Stimulated activated CD4-positive, alpha-beta T cell treated with anti-CD3 and anti-CD28 coated beads, Interleukin-12 subunit alpha, Interleukin-12 subunit beta, amount 100 ng/mL, for 48 hours (primary cell): ENCODE measurements at regions not wholly inside any gene's neighbourhood (a gene's known extent, or its start where the extent isn't known, plus 50 kb on each side); places are given as distances from the start of the nearest gene placed in this dataset.

ENCODE experiments used
- DNase-seq, 3 donors: peaks; one replicate each; pipeline ENCODE4 v3.0.0-alpha.2; 2020; ENCODE audit warnings: low read depth in 2 of 3, low spot score in 1 of 3

DNA sequence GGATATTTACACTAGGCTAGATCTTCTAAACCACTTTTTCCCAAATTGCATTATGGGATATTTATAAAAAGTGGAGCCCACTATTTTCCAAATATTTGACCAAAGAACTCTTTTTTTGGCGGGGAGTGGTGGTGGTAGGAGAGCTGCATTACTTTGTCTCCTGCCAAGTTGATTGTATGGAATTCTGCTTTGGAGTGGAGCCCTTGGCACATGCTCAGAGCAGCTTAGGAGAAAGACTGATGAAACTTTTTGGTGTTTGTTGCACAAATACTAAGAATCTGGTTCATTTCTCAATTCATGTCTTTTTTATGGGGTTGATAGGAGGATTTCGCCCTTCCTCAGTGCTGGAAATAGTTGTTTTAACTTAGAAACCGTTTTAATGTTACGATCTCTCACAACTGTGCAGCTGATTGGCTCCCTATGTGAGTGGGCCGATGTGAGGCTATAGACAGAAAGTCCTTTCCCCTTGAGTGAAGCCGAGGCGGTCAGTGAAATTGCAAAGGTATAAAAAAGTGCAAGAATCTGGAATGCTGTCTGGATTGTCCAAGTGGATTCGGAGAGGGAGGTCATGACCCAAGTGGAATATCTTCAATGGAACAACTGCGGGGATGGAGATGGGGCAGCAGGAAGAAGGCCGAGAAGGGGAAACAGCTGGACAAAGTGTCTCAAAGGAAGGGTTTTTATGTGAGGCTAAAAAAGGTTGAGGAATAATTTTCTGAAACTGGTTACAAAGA is 415.9 kb downstream of the FGF9 start:
- no peak for DNase-seq

DNA sequence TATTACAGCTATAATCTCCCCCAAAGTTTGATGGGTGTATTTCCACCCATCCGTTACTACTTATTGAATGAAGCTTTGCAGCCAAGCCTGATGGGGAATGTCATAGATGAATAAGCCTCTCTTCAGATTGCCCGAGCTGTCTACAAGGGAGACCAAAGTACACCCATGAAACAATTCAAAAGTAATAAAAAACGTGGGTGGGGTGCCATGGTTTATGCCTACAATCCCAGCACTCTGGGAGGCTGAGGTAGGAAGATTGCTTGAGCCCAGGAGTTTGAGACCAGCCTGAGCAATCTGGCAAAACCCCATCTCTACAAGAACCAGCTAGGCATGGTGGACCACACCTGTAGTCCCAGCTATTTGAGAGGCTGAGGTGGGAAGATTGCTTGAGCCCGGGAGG is 419.2 kb downstream of the FGF9 start:
- DNase-seq = no peak

DNA sequence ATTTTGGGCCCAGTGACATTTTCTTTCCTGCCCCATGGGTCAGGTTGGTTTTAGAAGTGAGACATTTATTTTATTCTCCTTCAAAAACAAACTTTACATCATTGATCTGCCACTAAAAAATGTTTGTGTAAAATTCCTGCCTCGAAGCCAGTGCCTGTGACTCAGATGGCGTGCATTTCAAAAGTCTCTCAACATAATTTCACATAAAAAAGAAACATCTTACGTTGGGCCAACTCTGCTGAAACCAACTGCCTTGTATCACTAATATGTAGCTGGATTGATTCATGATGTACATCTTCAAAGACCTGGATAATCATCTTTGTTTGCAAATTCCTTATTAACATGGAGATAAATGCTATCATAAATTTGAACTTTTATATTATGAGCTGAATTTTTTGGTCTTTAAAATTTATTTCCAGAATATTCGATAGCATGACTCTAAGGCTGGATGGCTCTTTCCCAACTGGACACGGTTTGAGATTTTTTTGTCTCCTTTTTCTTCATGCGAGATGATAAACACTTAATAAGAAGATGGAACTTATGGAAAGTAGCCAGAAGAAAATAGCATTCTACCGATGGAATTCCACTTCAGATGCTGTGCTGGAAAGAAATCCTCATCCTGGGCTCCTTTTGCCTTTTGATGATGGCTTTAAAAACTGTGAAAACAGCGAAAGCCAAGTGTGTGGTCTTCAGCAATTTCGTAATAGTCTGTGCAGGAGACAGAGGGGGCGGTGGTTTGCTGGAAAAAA is 420.5 kb downstream of the FGF9 start:
- DNase-seq = no peak

DNA sequence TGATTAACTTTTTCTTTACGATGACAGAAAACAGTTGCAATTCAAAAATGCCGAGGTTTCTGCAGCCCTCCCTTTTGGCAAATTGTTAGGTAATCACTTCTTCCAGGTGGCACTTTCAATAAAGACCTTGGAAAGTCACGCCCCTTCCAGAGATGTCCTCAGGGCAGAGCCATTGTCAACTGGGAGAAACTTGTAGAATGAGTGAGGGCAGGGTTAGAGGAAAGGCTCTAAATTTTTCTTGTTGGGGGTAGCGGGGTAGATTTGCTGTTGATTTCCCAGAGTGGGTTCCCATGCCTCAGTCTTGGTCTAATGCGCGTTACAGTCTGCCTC is 421.1 kb downstream of the FGF9 start:
- DNase-seq = no peak

- no peak for DNase-seq
Observed at GRCh38 chr13:22092791-22093560, 422.1 kb downstream of the FGF9 start.

DNA sequence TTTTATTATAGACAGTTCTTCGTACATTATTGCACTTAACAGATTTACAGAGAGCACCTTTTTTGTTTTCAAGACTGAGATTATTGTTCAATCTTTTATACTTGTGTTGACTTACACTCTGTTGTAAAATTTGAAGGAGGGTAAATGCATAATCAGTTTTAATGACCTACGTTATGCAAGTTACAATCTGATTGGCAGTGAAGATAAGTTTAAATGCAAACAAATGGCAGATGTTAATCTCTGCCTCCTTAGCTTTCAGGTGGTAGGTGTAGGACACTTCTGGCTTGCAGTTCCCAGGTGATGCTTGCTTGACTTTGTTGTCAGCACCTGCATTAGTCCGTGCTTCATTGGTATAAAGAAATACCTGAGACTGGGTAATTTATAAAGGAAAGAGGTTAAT is 424.9 kb downstream of the FGF9 start:
- DNase-seq = no peak

GRCh38 chr13:22099585-22099984 is 428.7 kb downstream of the FGF9 start:
- no peak for DNase-seq

- no peak for DNase-seq
Observed at GRCh38 chr13:22102271-22102670, 431.4 kb downstream of the FGF9 start.

DNA sequence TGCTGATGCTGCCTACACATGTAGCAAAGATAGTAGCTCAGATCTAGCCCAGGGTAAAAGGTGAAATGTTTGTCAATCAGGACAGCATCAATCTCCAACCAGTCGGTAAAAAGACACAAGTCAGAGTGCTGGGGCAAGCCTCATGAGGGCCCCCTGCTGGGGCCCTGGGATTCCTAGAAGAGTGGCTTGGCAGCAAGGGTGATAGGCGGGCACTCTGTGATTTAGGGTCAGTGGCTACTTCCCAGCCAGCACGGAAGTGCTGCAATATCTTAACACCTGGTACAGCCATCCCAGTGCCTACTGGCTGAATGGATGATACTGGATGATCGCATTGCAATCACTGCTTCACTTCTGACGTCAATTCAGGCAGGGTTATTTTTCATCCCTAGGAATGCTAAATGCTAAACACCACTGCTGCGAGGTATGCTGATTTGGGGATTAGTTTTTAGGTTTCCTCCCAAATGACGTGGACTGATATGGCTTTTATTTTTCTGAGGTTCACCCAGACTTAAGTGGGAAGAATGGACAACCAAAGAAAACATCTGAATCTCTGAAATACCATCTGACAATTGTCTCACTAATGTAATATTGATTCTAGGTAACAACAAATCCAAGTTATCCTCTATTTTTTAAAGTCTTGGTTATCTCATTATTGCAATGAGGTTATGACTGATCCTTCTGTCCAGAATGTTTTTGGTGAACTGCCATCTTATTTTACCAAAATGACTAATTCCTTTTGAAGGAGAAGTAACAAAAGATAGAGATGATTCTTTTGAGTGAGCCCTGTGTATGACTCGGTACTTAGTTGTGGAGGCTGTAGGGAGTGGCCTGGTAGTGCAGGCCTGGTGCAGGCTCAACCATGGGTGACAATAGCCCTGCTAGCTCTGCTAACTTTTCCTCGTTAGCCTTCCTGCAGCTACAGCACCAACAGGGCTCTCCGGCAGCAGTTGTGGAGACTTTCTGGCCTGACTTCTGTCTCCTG is 432.5 kb downstream of the FGF9 start:
- no peak for DNase-seq

DNA sequence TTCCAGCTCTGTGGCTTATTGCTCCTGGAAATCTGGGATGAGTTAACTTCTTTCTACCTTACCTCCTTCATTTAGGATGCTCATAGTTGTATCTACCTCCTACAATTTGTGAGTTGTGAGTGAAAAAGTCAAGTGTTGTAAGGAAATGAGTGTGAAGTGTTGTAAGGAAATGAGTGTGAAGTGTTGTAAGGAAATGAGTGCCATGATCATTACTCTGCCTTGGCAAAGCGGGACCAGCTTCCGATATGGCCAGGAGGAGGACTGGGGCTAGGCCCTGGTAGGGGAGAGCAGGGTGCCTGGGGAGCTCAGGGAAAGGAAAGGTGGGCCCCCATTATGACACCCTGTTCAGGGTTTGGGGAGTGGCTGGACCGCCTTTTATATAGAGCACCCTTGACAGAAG is 435.2 kb downstream of the FGF9 start:
- DNase-seq = no peak

DNA sequence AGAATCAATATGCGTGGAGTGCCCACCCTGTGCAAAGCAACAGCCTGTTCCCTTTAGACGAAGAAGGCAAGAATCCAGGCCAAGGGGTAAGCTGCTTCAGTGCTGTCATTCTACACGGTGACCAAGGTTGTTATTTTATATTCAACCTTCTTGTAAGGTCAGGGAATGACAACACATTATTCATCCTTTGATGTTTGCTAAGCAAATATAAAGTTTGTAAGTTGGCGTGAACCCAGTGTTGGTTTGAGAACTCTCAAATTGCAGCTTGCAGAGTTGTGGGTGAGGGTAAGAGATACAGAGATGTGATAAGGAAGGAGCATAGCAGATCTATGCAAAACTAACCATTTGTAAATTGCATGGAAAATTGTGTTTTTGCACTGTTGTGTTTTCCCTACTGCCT is 436.7 kb downstream of the FGF9 start:
- no peak for DNase-seq

- DNase-seq = no peak
Observed at GRCh38 chr13:22108283-22108942, 437.5 kb downstream of the FGF9 start.

- DNase-seq = no peak
Observed at GRCh38 chr13:22108979-22109378, 438.1 kb downstream of the FGF9 start.

DNA sequence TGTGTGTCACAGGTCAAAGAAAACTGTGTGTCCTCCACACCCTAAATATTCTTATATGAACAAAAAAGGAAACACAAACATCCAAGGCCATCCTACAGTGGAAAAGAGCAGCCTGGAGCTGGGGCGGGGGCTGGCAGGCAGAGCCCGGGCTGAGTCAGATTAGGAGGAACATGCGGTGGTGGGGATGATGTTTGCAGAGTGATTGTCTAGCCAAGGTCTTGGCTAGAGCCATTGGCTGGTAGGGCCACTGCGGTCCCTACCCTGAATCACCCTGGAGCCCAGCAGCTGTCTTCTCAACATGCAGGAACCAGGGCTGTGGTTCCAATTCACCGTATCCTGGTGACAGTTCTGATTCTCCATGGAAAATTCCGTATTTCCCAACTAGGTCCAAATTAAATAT is 439.5 kb downstream of the FGF9 start:
- no peak for DNase-seq

DNA sequence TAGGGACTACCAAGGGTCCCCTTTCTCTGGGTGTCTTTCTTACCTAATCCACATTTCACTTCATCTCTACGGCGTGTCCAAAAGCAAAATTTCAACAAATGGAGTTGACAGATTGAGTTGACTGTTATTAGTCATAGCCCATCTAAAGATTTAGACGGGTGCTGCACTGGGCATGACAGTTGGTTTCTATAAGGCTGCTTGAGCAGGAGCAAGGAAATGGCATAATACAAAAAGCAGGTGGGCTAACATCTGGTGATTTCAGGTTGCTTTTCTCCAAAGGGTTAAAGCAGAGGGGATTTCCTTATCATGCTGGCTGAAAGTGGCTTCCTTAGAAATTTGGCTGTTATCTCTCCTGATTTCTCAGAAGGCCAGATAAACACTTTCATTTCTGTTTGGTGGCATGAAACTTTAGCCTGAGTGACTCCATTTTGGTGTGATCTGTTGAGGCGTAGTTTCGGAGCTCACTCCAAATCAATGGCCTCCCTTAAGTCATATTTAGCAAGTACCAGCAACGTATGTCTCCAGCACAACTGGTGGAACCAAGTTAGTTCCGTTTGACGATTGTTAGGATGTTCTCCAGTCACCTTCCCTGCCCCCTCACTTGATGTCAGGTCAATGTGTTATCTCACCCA is 440.4 kb downstream of the FGF9 start:
- DNase-seq = no peak

DNA sequence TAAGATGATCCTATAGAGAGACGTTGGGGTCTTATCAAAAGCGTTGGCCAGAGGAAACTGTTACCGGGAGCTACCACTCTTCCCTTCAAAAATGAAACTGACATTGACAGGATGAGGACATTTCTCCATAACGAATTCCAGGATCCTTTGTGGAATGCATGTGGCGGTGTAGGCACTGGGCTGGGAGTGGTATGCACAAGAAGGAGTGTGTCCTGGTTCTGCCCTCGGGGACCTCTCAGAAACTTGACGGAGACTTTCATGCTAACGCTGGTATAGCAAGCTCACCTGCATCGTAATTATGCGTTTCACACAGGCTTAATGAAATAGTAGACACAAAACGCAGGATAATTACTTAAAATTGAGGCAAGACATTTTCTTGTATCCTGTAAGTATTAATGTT is 441.1 kb downstream of the FGF9 start:
- DNase-seq = no peak

DNA sequence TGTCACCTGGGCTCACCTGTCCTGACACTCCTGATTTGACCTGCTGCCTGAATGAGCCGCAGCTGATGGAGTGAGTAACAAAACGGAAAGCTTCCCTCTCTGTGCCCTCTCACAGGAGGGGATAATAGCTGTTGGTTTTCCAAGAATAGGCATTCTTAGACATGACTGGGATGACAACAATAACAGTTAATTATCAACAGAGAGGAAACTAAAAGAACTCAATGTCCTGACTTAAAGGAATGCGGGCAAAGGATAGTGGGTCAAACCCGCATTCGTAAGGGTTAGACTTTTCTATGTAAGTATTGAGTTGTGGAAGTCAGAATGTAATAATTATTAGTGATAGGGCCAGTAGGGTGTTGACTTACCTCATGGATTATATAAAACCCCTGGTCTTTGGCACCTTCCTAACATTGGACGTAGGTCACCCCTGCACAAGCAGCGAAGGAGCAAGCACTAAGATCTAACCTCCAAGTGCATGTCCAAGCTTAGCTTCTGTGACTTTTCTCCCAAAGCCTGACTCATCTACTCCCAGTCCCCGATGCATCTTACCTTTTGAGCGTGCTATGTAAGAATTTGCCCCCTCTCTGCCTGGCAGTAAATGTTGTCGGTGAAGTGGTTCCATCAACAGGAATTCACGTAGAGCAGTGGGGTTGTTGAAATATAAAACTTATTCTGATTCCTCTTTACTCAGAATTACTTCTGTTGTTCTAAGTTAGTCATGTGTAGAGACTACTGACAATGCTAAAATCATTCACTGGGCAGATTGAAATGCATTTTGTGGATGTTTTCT is 442.3 kb downstream of the FGF9 start:
- no peak for DNase-seq

DNA sequence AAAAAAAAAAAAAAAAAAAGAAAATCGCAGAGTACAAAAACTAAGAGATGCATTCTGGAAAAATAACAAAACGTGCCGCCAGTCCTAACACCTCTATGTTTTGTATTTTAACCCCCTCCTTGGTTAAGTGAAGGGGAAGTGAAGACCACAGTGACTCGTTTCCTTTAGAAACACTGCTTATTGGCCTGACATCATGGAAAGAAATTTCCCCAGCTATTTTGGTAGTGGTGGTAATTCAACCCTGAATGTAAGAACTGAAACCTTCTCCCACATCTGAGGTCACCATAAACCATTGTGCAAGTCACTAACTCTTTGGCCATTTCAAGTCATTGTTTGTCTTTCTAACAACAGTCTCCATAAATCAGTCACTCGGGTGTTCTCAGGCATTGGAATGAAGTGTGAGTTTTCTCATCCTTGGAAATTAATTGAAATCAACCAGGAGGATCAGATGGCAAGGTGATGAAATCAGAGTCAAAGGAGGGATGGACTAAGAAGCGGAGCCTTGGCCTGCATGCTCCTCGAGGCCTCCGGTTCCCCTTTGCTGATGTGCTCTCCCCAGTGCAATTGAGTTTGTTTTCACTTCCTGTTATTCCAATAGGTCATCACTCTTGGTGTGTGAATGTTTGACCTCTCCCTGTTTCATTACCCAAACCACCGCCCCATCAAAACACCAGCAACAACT is 443.9 kb downstream of the FGF9 start:
- DNase-seq = peak in 1 of 3 donors; percentile 43

- no peak for DNase-seq
Observed at GRCh38 chr13:22118158-22118557, 447.3 kb downstream of the FGF9 start.
